SHP77 (cell line): ENCODE measurements at regions not wholly inside any gene's neighbourhood (a gene's known extent, or its start where the extent isn't known, plus 50 kb on each side); places are given as distances from the start of the nearest gene placed in this dataset.
"Not testable (repeated sequence)": the region's sequence is repeated elsewhere in the genome, so short reads cannot be mapped to it uniquely, and the experiment has no call there.

ENCODE experiments used
- DNase-seq, 2 experiments: peaks; one replicate each; lab custom pipeline; 2025; lab: John Stamatoyannopoulos, UW

GRCh38 chr4:29708473-29708872 lies 1011.7 kb upstream of the PCDH7 start:
- no peak for DNase-seq

GRCh38 chr4:29710519-29710918 lies 1009.6 kb upstream of the PCDH7 start:
- no peak for DNase-seq

GRCh38 chr4:29711226-29711625 lies 1008.9 kb upstream of the PCDH7 start:
- DNase-seq, result no peak

GRCh38 chr4:29717287-29718057 lies 1002.7 kb upstream of the PCDH7 start:
- peak; percentile 2 to 24 for DNase-seq

- DNase-seq, result no peak
These were observed 1002.0 kb upstream of the PCDH7 start for GRCh38 chr4:29718136-29718535.

- no peak for DNase-seq
These were observed 997.9 kb upstream of the PCDH7 start for GRCh38 chr4:29722253-29722652.

GRCh38 chr4:29726938-29727337 lies 993.2 kb upstream of the PCDH7 start:
- no peak for DNase-seq

GRCh38 chr4:29734343-29735213 lies 985.6 kb upstream of the PCDH7 start:
- DNase-seq, result no peak

- DNase-seq, result no peak
These were observed 963.2 kb upstream of the PCDH7 start for GRCh38 chr4:29756966-29757365.

GRCh38 chr4:29762151-29762550 lies 958.0 kb upstream of the PCDH7 start:
- DNase-seq, result no peak

GRCh38 chr4:29770627-29771026 lies 949.5 kb upstream of the PCDH7 start:
- DNase-seq, result no peak

GRCh38 chr4:29788123-29788522 lies 932.0 kb upstream of the PCDH7 start:
- not testable (repeated sequence) for DNase-seq

- peak in 1 of 2 experiments; percentile 1 for DNase-seq
These were observed 914.9 kb upstream of the PCDH7 start for GRCh38 chr4:29805245-29805644.

- DNase-seq, result no peak
These were observed 914.2 kb upstream of the PCDH7 start for GRCh38 chr4:29805916-29806480.

GRCh38 chr4:29817961-29818360 lies 902.2 kb upstream of the PCDH7 start:
- DNase-seq, result no peak

GRCh38 chr4:29829067-29829466 lies 891.1 kb upstream of the PCDH7 start:
- no peak for DNase-seq

- peak in 1 of 2 experiments; percentile 10 for DNase-seq
These were observed 867.6 kb upstream of the PCDH7 start for GRCh38 chr4:29852537-29852936.

- DNase-seq, result peak in 1 of 2 experiments; percentile 1
These were observed 866.3 kb upstream of the PCDH7 start for GRCh38 chr4:29853833-29854232.

GRCh38 chr4:29861307-29861706 lies 858.9 kb upstream of the PCDH7 start:
- DNase-seq, result no peak

- DNase-seq, result no peak
These were observed 852.8 kb upstream of the PCDH7 start for GRCh38 chr4:29867412-29867811.

GRCh38 chr4:29900336-29900735 lies 819.8 kb upstream of the PCDH7 start:
- DNase-seq, result no peak

- no peak for DNase-seq
These were observed 811.9 kb upstream of the PCDH7 start for GRCh38 chr4:29908276-29908675.

GRCh38 chr4:29927895-29928294 lies 792.3 kb upstream of the PCDH7 start:
- DNase-seq, result no peak
